Stimulated activated CD4-positive, alpha-beta T cell treated with anti-CD3 and anti-CD28 coated beads, Interleukin-4, amount 100 ng/mL, for 48 hours (primary cell): ENCODE measurements at regions not wholly inside any gene's neighbourhood (a gene's known extent, or its start where the extent isn't known, plus 50 kb on each side); places are given as distances from the start of the nearest gene placed in this dataset.

Source experiments
- DNase-seq, 2 donors: peaks; one replicate each; pipeline ENCODE4 v3.0.0-alpha.2; 2020; ENCODE audit warnings: low read depth in 2 of 2

DNA sequence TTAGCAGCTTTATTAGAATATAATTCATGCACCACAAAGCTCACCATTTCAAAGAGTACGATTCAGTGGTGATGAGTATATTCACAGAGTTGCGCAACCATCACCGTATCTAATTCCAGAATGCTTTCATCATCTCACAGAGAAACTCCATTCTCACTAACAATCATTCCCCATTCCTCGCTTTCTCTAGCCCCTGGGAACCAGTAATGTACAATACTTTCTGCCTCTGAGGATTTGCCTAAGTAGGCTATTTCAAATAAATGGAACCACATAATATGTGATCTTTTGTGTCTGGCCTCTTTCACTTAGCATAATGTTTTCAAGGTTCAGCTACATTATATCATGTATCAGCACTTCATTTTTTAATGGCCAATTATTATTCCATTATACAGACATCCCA, 145.1 kb upstream of the ADAMTS16 start:
- DNase-seq = no peak

DNA sequence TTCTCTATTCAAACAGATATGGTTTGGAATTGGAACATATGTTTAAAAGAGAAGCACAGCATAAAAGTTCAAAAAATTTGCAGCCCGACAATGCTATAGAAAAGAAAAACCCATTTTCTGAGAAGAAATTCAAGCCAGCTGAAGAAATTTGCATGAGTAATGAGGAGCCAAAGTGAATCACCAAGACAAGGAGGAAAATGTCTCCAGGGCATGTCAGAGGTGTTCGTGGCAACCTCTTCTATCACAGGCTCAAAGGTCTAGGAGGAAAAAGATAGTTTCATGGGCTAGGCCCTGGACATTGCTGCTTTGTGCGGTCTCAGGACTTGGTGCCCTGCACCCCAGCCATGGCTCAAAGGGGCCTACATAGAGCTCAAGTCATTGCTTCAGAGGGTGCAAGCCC, 134.8 kb upstream of the ADAMTS16 start:
- no peak for DNase-seq

GRCh38 chr5:5006548-5006947, 133.6 kb upstream of the ADAMTS16 start:
- no peak for DNase-seq

DNA sequence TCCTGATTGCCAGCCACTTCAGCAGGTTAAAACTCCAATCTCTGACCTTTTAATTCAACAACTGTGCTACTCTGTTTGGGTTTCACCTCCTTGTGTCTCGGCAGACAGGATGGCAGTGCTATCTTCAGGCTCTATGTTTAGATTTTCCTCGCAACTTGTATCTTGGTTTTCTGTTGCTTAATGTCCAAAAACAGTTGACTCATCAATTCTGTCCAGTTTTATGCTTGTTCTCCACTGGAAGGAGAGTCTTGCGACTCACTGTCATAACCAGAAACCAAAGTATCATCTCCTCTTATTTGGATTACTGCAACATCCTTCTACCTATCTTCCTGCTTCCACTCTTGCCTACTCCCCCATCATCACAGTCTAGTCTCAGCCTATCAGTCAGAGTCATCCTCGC, 130.9 kb upstream of the ADAMTS16 start:
- no peak for DNase-seq

DNA sequence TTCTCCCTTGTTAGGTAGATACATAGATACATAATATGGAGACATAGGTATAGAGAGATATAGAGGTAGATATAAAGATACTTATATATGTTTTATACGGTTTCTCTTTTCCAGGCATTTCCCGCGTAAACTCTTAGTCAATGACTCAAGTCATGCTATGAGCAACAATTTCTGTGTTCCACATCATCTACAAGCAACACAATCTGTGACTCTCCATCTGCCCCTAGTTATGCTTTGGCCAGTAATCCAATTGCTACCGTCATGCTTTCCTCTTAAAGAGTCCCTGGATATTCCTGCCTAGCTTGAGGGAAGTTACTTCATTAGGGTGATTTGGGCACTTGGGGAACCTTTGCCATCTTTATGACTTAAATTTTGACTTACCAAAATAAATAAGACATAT, 129.0 kb upstream of the ADAMTS16 start:
- no peak for DNase-seq

DNA sequence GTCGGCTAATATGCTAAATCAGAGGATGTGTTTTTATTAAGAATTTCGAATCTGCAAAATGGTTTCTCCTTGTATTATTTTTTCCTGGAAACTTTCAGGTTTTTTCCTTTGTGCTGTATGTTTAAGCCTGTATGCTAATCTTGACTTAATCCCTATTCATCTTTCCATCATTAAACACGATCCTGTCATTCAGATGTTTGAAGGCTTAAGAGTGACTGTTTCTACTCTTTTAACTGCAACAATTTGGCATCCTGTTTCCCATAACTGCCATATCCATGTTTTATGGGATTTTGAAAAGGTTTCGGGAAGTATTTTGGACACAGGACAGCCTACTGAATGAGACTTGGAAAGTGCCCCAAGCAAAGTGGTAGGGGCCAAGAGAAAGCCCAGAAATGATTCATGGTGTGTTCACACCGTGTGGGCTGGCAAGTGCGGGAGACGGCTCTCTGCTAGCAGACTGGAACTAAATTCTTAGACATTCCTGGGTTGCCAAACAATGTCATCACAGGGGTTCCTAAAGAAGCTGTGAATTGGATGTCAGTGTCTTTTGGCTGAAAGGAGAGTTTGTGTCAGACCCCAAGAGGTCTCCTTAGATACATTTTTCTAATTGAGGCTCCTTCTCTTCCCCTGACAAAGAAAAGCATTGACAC, 125.4 kb upstream of the ADAMTS16 start:
- no peak for DNase-seq

GRCh38 chr5:5017827-5018577, 122.1 kb upstream of the ADAMTS16 start:
- no peak for DNase-seq

GRCh38 chr5:5018578-5018970, 121.6 kb upstream of the ADAMTS16 start:
- no peak for DNase-seq

DNA sequence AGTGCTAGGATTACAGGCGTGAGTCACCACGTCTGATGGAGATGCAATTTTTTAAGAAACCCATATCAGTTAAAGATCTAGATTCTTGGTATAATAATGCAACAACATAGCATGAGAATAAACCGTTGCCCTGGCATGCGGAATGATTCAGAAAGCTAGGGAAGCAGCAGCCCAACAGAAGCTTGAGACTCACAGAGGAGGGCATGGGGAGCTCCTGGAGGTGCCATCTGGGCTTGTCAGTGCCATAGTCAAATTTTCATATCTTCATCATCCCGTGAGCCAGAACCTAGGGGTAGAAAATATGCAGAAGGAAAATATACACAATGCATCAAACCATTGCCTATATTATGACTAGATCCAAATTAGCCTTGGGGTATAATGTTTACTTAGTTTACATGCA, 118.7 kb upstream of the ADAMTS16 start:
- no peak for DNase-seq

GRCh38 chr5:5025098-5025773, 114.9 kb upstream of the ADAMTS16 start:
- no peak for DNase-seq

GRCh38 chr5:5025774-5026408, 114.2 kb upstream of the ADAMTS16 start:
- no peak for DNase-seq

GRCh38 chr5:5026409-5026785, 113.7 kb upstream of the ADAMTS16 start:
- DNase-seq = no peak

DNA sequence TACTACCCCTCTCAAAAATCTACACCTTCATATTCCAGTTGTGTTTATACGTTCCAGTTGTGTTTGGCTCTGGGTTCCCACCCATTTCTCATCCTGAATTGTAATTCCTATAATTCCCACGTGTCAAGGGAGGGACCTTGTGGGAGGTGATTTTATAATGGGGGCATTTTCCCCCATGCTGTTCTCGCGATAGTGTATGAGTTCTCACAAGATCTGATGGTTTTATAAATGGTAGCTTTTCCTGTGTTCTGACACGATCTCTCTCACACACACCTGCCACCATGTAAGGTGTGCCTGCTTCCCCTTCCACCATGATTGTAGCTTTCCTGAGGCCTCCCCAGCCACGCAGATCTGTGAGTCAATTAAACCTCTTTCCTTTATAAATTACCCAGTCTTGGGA, 108.5 kb upstream of the ADAMTS16 start:
- no peak for DNase-seq

GRCh38 chr5:5037674-5038073, 102.5 kb upstream of the ADAMTS16 start:
- no peak for DNase-seq

GRCh38 chr5:5039918-5040317, 100.2 kb upstream of the ADAMTS16 start:
- no peak for DNase-seq

DNA sequence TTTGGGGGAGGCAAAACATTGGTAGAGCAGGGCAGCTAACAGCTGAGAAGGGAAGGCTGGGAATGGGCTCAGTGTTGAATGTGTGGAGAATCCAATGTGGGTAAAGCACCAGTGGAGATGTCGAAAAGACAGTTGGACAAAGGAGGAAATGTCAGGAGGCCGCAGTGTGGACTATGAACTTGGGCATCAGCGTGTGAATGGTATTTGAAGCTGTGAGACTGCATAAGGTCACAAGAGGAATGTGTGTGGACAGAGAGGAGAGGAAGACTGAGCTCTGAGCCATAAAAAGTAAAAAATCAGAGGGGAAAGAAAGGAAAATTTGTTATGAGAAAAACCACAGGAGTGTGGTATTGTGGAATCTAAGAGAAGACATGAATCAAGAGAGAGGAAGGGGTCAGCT, 99.4 kb upstream of the ADAMTS16 start:
- DNase-seq = no peak

- no peak for DNase-seq
Measured at GRCh38 chr5:5042806-5043205, 97.3 kb upstream of the ADAMTS16 start.

DNA sequence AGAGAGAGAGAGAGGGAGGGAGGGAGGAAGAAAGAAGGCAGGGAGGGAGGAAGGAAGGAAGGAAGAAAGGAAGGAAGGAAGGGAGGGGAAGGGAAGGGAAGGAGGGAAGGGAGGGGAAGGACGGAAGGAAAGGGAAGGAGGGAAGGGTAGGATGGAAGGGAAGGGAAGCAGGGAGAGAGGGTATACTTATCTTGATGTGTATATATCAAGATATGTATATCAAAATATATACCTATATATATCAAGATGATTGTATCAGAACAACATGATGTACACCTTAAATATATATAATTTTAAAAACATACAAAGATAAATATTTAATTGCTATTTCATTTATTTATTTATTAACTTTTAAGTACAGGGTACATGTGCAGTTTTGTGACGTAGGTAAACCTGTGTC, 96.8 kb upstream of the ADAMTS16 start:
- DNase-seq = no peak

- no peak for DNase-seq
Measured at GRCh38 chr5:5044247-5044840, 95.8 kb upstream of the ADAMTS16 start.

- DNase-seq = no peak
Measured at GRCh38 chr5:5046680-5047502, 93.2 kb upstream of the ADAMTS16 start.

DNA sequence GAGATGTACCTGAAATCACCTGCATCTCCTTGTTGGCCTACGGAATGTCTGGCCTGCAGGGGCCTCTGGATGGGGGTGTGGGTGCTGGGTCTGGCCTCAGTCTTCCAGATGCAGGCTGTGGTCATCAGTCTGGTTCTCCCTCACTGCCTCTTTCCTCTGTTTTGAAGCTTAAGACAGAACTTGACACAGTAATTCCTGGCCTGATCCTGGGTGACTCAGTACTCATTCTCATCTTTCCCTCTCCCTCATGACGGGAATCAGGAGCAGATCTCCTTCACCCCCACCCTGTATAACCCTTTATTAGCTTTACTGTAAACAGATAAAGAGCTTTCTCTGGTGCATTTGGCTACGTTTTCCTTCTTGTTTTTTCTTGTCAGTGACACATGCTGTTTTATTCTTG, 89.3 kb upstream of the ADAMTS16 start:
- no peak for DNase-seq
